ENCODE measurements at regions not wholly inside any gene's neighbourhood (a gene's known extent, or its start where the extent isn't known, plus 50 kb on each side); places are given as distances from the start of the nearest gene placed in this dataset.

- peak; percentile 65 for TF ChIP-seq CTCF (IDR thresholded peaks at IDR 0.05; ENCODE audit: low read depth, low read length, poor library complexity, severe bottlenecking)
- TF ChIP-seq EZH2phosphoT487 (IDR thresholded peaks at IDR 0.05; ENCODE audit: borderline replicate concordance, low read length): no peak
These were observed 152.9 kb downstream of the SOD2 start for GRCh38 chr6:159540152-159540551.
